ENCODE measurements at regions not wholly inside any gene's neighbourhood (a gene's known extent, or its start where the extent isn't known, plus 50 kb on each side); places are given as distances from the start of the nearest gene placed in this dataset.

DNA sequence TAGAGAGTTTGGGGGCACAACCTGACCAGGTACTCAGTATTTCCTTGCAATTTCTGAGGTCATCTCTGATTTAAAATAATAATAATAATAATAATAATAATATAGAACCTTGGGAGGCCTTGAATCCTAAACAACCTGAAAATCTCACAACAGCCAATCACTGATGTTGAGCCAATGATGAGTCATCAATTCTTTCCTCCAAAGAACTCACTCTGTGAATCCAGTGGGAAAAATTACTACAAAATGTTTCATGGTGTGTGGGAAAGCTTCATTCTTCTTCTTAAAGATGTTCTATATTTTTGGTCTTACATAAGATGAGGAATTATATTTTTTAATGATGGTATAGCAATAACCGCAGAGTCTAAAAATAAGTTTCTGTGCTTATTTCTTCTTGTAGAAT, 594.6 kb downstream of the EFNB2 start:
- in situ Hi-C loops (cut with HindIII; ENCODE audit: low sequenced_read_pairs), result no loop called here
- no peak overlapping the region for H3K4me3 ChIP-seq (ENCODE audit: low read depth, low read length)
- TF ChIP-seq, protein P1, sequence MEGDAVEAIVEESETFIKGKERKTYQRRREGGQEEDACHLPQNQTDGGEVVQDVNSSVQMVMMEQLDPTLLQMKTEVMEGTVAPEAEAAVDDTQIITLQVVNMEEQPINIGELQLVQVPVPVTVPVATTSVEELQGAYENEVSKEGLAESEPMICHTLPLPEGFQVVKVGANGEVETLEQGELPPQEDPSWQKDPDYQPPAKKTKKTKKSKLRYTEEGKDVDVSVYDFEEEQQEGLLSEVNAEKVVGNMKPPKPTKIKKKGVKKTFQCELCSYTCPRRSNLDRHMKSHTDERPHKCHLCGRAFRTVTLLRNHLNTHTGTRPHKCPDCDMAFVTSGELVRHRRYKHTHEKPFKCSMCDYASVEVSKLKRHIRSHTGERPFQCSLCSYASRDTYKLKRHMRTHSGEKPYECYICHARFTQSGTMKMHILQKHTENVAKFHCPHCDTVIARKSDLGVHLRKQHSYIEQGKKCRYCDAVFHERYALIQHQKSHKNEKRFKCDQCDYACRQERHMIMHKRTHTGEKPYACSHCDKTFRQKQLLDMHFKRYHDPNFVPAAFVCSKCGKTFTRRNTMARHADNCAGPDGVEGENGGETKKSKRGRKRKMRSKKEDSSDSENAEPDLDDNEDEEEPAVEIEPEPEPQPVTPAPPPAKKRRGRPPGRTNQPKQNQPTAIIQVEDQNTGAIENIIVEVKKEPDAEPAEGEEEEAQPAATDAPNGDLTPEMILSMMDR (IDR thresholded peaks at IDR 0.05; ENCODE audit: low read depth, low read length), result no peak

DNA sequence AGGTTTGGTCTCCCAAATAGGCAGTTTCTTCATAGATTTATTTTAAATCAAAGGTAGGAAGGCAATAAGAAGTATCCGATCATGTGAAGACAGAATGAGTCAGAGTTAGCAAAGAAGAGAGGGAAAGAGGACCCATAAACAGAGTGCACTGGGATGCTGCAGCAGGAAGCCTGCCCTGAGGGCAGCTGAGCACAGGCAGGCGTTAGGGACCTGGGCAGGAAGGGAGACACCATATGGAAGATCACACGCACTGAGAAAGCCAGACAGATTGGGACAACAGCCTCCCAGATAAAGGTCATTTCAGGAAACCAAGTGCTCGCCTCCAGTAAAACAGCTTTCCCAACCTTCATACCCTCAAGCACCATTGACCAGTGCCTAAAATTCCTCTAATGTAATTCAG, 598.0 kb downstream of the EFNB2 start:
- DNase-seq (ENCODE audit: low read depth, low spot score), result no peak
- TF ChIP-seq, protein P1 (IDR thresholded peaks at IDR 0.05; ENCODE audit: low read depth, low read length), result no peak
- in situ Hi-C loops (cut with HindIII; ENCODE audit: low sequenced_read_pairs), result no loop called here
- H3K4me3 ChIP-seq (ENCODE audit: low read depth, low read length), result no peak overlapping the region

More for the DNA sequence above, 594.6 kb downstream of the EFNB2 start:
- DNase-seq (ENCODE audit: low read depth, low spot score), result no peak

DNA sequence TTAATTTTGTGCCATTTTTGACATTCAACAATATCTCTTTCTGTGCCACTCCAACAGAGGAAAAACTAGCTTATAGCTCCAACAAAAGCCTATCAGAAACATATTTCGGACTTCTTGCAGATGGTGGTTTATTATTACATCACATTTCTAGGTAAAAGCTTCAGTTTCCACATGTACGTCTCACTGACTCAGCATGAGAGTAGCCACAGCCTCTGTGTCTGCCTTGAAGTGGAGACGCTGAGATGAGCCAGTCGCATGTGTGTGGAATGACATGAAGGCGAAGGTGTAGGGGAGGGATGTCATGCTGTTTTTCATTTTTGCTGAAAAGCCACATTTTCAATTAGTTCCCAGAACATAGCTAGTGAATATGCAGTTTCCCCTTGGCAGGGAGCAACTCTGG, 598.6 kb downstream of the EFNB2 start:
- H3K4me3 ChIP-seq (ENCODE audit: low read depth, low read length), result no peak overlapping the region
- TF ChIP-seq, protein P1 (IDR thresholded peaks at IDR 0.05; ENCODE audit: low read depth, low read length), result no peak
- peak; percentile 35 for DNase-seq (ENCODE audit: low read depth, low spot score)
- in situ Hi-C loops (cut with HindIII; ENCODE audit: low sequenced_read_pairs), result no loop called here

DNA sequence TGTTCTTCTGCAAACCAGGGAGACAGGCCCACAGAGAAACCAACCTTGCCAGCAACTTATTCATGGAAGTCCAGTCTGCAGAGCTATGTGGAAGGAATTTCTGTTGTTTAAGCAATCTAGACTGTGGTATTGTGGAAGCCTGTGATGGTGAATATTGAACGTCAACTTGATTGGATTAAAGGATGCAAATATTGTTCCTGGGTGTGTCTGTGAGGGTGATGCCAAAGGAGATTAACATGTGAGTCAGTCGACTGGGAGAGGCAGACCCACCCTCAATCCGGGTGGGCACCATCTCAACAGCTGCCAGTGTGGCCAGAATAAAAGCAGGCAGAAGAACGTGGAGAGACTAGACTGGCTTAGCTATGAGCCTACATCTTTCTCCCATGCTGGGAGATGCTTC, 606.0 kb downstream of the EFNB2 start:
- DNase-seq (ENCODE audit: low read depth, low spot score), result no peak
- in situ Hi-C loops (cut with HindIII; ENCODE audit: low sequenced_read_pairs), result no loop called here
- H3K4me3 ChIP-seq (ENCODE audit: low read depth, low read length), result no peak overlapping the region
- TF ChIP-seq, protein P1 (IDR thresholded peaks at IDR 0.05; ENCODE audit: low read depth, low read length), result no peak

DNA sequence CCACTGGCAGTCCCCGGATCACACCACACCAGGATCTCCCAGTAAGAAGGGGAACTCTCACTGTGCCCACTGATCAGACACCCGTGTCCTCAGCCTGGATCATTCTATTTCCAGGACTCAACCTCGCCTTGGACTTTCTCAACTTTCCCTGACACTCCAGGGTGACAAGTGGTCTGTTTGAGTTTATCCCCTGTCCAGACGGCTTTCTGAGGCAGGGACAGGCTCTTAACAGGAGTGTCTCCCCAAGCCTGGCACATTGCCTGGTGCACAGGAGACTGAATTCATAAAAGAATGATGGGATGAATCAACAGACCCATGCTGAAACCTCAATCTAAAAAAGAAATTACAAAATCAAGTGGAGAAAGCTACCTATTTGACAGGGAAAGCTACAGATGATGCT, 606.6 kb downstream of the EFNB2 start:
- DNase-seq (ENCODE audit: low read depth, low spot score), result no peak
- no peak overlapping the region for H3K4me3 ChIP-seq (ENCODE audit: low read depth, low read length)
- TF ChIP-seq, protein P1 (IDR thresholded peaks at IDR 0.05; ENCODE audit: low read depth, low read length), result no peak
- in situ Hi-C loops (cut with HindIII; ENCODE audit: low sequenced_read_pairs), result no loop called here

DNA sequence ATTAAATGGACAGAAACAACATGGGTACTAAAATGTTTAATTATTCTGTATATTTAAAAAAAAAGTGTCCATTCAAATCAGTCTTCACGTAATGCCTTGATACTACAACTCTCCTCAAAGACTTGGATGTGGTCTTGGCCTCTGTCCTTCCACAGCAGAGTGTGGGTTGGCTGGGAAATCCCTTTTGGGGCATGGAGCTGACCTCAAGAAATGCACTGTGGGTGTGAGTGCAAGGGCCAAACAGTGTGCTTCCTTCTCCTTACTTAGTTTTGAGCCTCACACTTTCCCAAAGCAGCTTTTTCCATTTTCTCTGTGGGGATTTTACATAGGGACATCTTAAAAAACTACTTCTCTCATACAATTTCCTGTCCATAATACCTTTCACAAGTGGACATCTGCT, 607.4 kb downstream of the EFNB2 start:
- in situ Hi-C loops (cut with HindIII; ENCODE audit: low sequenced_read_pairs), result no loop called here
- TF ChIP-seq, protein P1 (IDR thresholded peaks at IDR 0.05; ENCODE audit: low read depth, low read length), result no peak

DNA sequence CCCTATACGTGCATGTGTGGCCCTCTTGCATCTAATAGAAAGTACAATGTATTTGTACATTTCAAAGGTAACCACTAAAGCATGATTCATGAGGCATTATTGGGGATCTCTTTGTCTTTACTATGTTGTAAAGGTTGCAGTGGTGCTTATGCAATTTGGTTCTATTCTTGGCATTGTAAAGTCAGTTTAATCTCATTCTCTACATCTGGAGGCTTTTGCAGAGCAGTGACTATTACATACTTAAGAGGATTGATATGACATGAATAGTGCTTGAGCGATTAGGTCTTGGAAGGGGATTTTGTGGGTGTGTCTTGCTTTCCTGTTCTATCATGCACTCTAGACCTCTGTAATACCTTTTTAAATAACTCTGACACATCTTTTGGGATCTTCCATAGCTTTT, 610.0 kb downstream of the EFNB2 start:
- in situ Hi-C loops (cut with HindIII; ENCODE audit: low sequenced_read_pairs), result no loop called here
- no peak overlapping the region for H3K4me3 ChIP-seq (ENCODE audit: low read depth, low read length)
- TF ChIP-seq, protein P1 (IDR thresholded peaks at IDR 0.05; ENCODE audit: low read depth, low read length), result no peak
- peak; percentile 13 for DNase-seq (ENCODE audit: low read depth, low spot score)

More for the DNA sequence above, 607.4 kb downstream of the EFNB2 start:
- DNase-seq (ENCODE audit: low read depth, low spot score), result no peak
- H3K4me3 ChIP-seq (ENCODE audit: low read depth, low read length), result no peak overlapping the region

All from astrocyte of the spinal cord (primary cell).